AG09309 (cell line): ENCODE measurements at regions not wholly inside any gene's neighbourhood (a gene's known extent, or its start where the extent isn't known, plus 50 kb on each side); places are given as distances from the start of the nearest gene placed in this dataset.

Experiments used
- DNase-seq: peaks from one replicate; pipeline ENCODE4 v3.0.0-alpha.2; 2010; ENCODE audit warnings: low read depth
- H3K4me3 ChIP-seq: 2 replicates; pipeline ENCODE4 v1.5.1; 2011; ENCODE audit warnings: mild to moderate bottlenecking, low read depth, low read length, moderate library complexity; ENCODE audit not compliant: control insufficient read depth
- TF ChIP-seq, protein P1 (sequence below): IDR thresholded peaks from 2 replicates; pipeline ENCODE4 v1.5.1; 2011; ENCODE audit warnings: mild to moderate bottlenecking, low read depth, low read length, inconsistent platforms; ENCODE audit not compliant: insufficient read depth, control insufficient read depth; ENCODE audit errors: missing control alignments

GRCh38 chr9:82209797-82210470, 221.4 kb downstream of the SPATA31D1 start:
- TF ChIP-seq, protein P1, sequence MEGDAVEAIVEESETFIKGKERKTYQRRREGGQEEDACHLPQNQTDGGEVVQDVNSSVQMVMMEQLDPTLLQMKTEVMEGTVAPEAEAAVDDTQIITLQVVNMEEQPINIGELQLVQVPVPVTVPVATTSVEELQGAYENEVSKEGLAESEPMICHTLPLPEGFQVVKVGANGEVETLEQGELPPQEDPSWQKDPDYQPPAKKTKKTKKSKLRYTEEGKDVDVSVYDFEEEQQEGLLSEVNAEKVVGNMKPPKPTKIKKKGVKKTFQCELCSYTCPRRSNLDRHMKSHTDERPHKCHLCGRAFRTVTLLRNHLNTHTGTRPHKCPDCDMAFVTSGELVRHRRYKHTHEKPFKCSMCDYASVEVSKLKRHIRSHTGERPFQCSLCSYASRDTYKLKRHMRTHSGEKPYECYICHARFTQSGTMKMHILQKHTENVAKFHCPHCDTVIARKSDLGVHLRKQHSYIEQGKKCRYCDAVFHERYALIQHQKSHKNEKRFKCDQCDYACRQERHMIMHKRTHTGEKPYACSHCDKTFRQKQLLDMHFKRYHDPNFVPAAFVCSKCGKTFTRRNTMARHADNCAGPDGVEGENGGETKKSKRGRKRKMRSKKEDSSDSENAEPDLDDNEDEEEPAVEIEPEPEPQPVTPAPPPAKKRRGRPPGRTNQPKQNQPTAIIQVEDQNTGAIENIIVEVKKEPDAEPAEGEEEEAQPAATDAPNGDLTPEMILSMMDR: no peak
- no peak overlapping the region for H3K4me3 ChIP-seq
- DNase-seq: no peak

DNA sequence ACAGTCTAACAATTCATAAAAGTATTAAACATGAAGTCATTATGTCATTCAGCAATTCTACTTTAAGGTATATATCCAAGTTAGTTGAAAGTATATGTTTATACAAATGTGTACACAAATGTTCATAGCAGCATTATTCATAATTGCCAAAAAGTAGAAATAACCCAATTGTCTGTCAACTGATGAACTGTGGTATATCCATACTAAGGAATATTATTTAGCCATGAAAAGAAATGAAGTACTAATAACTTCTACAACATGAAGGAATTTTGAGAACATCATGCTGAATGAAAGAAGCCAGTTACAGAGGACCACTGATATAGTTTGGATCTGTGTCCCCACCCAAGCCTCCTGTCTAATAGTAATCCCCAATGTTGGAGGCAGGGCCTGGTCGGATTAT, 224.3 kb downstream of the SPATA31D1 start:
- TF ChIP-seq, protein P1: no peak
- H3K4me3 ChIP-seq: no peak overlapping the region
- DNase-seq: no peak

- no peak overlapping the region for H3K4me3 ChIP-seq
- TF ChIP-seq, protein P1: no peak
- no peak for DNase-seq
Observed at GRCh38 chr9:82216435-82216834, 227.9 kb downstream of the SPATA31D1 start.

- TF ChIP-seq, protein P1: no peak
- peak; percentile 41 for DNase-seq
- H3K4me3 ChIP-seq: no peak overlapping the region
Observed at GRCh38 chr9:82223442-82223841, 234.9 kb downstream of the SPATA31D1 start.

DNA sequence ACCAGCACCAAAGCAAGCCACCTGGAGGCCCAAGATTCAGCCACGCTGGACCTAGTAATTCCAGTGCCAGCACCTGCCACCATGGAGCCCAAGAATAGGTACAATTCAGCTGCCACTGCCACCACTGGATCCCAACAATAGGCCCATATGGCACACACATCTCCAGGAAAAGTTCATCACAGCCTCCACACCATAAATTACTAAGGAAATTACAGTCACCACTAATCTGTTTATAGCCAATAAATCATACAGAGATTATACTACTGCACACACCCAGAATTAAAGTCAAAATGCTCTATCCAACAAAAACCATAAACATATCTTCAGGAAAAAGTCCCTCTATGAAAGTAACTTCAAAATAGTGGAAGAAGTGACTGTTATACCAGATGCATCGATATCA, 242.8 kb downstream of the SPATA31D1 start:
- TF ChIP-seq, protein P1: no peak
- H3K4me3 ChIP-seq: no peak overlapping the region
- no peak for DNase-seq

- DNase-seq: no peak
- TF ChIP-seq, protein P1: no peak
- no peak overlapping the region for H3K4me3 ChIP-seq
Observed at GRCh38 chr9:82234160-82234943, 245.8 kb downstream of the SPATA31D1 start.
